GM12891 (cell line): ENCODE measurements at regions not wholly inside any gene's neighbourhood (a gene's known extent, or its start where the extent isn't known, plus 50 kb on each side); places are given as distances from the start of the nearest gene placed in this dataset.

Experiments used
- PAX5 ChIP-seq: IDR thresholded peaks from 2 replicates; pipeline ENCODE4 v1.6.1; 2011; ENCODE audit warnings: low read length, moderate library complexity, mild to moderate bottlenecking; ENCODE audit not compliant: insufficient read depth, severe bottlenecking
- POLR2A ChIP-seq: IDR thresholded peaks from 2 replicates; pipeline ENCODE4 v1.6.1; 2011; ENCODE audit warnings: low read depth, low read length, control low read depth
- POLR2AphosphoS5 ChIP-seq: IDR thresholded peaks from 2 replicates; pipeline ENCODE4 v1.6.1; 2011; ENCODE audit warnings: low read depth, low read length, control low read depth
- POU2F2 ChIP-seq: IDR thresholded peaks from 2 replicates; pipeline ENCODE4 v1.6.1; 2011; ENCODE audit warnings: low read depth, mild to moderate bottlenecking, control low read depth, low read length, moderate library complexity
- SPI1 ChIP-seq: IDR thresholded peaks from 2 replicates; pipeline ENCODE4 v1.6.1; 2011; ENCODE audit warnings: low read depth, low read length, control low read depth
- TAF1 ChIP-seq: IDR thresholded peaks from 2 replicates; pipeline ENCODE4 v1.6.1; 2011; ENCODE audit warnings: low read depth, low read length, control low read depth

- no peak for TF ChIP-seq POLR2AphosphoS5
- no peak for TF ChIP-seq POLR2A
- TF ChIP-seq TAF1, result no peak
- no peak for TF ChIP-seq POU2F2
- TF ChIP-seq SPI1, result no peak
- no peak for TF ChIP-seq PAX5
Measured at GRCh38 chr6:113640051-113640450, 217.1 kb upstream of the MARCKS start.
